ENCODE measurements at regions not wholly inside any gene's neighbourhood (a gene's known extent, or its start where the extent isn't known, plus 50 kb on each side); places are given as distances from the start of the nearest gene placed in this dataset.

DNA sequence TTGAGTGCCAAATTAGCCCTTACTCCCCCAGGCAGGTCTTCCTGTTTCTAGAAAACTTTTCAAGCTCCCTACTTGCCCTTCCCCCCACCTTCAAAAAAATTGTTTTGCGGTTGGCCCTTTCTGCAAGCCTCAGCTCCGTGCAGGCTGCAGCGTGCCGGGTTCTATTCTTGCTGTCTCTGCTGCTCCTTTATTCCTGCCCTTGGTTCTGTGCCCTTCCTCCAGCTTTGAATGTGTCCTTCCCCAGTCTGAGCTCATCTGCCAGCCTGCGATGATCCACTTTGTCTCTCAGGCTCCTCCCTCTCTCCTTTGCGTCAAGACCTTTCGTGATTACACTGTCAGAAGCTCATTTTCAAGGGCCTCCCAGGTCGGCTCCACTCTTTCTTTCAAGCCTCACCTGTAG, 98.6 kb downstream of the IRF2BPL start:
- peak; percentile 82 for FAIRE-seq
- no peak for DNase-seq (ENCODE audit: insufficient read length, low spot score)

DNA sequence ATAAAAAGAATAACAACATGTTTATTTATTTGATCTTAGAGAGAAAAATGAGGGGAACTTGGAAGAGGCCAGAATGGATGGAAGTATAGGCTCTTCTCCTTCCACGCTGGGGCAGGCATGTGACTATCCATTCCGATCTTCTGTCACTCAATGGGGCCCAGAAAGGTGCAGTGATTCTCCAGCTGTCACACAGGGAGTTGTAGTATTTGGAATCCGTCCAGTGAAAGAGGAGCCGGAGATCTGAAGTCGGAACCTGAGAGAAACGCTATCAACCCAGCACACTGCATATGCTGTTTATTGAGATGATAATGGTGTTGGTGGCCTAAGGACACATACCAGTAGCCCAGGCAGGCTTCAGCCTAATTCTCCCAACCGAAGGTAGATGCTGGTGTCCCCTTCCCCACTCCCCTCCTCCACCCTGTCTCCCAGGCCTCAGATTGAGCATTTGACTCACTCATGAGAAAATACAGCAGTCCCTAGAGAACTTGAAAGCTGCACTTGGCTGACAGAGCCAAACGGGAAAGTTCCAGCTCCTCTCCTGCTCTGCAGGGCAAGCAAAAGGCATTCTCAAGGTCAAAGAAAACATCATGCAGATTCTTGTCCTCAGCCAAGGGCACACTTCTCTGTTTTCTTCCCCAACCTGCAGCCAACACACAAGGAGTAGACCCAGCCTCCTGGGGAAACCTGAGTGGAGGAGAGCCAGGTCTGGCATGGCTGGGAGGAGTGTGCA, 100.4 kb downstream of the IRF2BPL start:
- FAIRE-seq (peak; percentile 71), DNase-seq (ENCODE audit: insufficient read length, low spot score) (no peak)

DNA sequence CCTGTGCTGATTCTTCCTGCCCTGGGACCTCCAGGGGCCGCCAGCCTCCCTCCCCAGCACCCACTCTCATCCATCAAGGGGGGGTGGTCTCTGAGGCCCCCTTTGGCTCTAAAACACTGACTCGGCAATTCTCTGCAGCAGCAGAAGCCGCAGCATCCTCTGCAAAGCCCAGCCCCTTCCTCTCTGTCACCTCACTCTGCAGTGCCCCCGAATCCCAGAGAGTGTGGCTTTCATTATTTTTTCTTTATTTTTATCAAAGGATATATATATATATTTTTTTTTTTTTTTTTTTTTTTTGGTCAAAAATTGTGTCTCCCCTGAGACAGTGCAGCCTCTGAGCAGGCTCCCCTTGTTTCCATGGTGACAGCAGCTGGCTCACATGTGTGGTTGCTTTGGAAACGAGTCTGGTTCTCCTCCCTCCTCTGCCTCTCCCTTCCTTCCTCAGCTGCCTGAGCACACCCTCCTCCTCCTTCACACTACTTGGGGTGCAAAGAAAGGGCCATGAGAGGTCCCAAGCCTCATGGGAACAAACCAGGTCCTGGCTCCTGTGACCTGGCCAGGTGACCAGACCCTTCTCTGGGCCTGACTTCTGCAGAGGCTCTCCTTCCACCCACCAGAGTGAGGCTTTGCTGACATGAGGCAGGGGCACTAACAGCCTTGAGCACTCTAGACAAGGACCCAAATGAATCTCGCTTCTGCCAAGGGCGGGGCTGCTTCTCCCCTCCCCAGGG, 100.5 kb downstream of the LRRC74A start:
- FAIRE-seq: peak; percentile 13
- no peak for DNase-seq (ENCODE audit: insufficient read length, low spot score)

DNA sequence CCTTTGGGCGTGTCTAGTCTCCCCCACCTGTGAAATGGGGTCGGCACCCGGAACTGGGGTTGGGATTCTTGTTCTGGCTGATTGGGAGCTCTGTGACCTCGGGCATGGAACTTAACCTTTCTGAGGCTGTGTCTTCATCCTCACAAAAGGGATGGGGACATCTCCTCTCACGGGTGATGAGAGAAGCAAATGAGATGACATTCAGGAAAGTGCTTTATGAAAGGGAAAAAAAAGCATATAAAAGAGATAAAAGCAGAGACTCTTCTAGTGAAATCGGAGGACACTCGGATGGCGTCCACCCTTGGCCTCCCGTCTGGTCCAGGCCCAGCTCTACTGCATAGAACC, 98.9 kb downstream of the LRRC74A start:
- DNase-seq (ENCODE audit: insufficient read length, low spot score) (no peak), FAIRE-seq (peak; percentile 55)

DNA sequence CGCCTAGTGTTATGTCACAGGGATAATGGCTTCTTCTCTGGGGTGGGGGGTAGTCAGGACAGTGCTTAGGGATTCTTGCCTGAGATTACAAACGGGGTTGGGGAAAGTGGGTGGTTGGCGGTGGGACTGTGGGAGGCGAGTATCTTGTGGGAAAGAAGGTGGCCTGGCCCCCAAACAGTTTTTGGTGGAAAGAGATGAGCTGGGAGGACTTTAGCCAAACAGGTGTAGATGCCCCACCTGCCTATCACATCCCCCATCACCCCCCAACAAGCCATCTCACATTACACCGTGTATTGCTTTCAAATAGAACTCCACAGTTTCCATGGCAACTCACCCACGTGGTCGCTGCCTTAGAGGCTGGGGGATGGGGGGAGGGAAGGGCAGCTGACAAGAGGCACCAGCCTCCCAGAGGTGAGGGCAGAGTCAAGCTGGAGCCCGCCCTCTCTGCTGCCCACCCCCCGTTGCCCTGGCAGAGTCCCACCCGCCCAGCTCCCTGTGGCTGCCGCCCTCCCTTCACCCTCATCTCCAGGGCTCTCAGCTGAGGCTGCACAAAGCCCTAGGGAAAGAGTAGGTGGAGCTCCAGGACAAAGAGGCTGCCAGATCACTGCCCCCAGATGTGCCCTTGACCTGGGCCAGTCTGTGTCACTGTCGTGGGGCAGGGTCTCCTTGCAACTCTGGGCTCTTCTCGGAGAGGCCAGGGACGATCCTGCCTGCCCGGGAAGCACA, 98.3 kb downstream of the LRRC74A start:
- FAIRE-seq (peak; percentile 78), DNase-seq (ENCODE audit: insufficient read length, low spot score) (no peak)

DNA sequence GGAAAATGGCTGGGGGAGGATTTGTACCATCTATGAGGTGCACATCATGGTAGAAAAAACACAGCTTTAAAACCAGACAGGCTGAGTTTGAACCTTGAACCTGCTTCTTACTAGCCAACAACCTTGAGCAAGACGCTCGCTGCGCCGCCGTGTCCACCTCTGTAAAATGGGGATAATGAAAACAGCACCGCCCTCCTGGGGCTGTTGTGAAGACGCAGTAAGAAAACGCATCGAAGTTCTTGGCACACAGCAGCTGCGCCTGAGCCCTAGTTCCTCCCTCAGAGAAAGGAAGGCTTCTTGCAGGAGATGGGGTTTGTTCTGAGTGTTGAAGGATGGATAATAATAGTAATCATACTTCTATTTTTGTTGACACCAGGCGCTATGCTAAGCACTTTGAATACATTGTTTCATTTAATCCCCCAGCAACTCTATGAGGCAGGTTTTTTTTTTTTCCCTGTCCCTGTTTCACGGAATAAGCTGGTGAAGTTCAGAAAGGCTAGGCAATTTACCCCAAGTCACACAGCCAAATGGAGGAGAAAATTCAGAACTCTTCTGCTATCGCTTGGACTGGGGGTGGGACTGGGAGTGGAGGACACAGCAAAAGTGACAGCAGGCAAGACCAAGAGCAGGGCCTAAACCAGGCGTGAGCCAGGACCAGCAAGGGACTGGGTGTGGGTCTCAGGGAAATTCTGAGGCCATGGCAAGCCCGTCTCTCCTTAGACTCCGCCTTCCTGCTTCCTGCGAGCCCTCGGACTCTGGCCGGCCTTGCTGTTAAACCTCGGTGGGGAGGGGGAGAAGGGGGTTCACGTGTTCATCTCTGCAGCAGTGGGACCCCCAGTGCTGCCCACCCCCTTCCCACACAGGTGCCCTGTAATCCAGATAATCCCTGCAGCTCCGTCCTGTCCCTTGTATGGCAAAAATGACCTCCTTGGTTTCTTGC, 97.5 kb downstream of the LRRC74A start:
- DNase-seq (ENCODE audit: insufficient read length, low spot score) (no peak), FAIRE-seq (peak; percentile 38)

DNA sequence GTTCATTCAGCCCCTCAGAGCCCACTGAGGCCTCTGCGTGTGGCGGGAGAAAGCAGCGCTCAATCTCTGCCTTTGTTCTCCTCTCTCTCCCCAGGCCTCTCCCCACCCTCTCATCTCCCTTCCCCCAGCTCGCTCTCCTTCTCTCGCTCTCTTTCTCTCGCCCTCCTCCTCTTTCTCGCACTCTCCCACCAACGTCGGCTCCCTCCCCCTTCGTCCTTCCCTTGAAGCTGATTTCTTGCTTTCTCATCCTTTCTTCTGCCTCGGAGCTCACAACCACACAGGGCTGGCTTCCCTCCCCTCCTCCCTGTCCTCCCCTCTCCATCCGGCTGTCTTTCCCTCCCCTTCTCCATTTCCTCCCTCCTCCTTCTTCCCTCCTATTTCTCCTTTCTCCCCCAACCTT, 96.4 kb downstream of the LRRC74A start:
- FAIRE-seq (no peak), DNase-seq (ENCODE audit: insufficient read length, low spot score) (no peak)

DNA sequence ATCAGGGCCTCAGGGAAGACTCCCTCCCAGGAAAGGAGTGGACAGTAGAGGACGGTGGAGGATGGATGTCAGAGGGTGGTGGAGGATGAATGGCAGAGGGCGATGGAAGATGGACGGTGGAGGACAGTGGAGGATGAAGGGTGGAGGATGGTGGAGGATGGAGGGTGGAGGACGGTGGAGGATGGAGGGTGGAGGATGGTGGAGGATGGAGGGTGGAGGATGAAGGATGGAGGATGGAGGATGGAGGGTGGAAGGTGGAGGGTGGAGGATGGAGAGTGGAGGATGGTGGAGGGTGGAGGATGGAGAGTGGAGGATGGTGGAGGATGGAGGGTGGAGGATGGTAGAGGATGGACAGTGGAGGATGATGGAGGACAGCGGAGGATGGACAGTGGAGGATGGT, 95.9 kb downstream of the LRRC74A start:
- no peak for DNase-seq (ENCODE audit: insufficient read length, low spot score)
- FAIRE-seq: peak; percentile 98

DNA sequence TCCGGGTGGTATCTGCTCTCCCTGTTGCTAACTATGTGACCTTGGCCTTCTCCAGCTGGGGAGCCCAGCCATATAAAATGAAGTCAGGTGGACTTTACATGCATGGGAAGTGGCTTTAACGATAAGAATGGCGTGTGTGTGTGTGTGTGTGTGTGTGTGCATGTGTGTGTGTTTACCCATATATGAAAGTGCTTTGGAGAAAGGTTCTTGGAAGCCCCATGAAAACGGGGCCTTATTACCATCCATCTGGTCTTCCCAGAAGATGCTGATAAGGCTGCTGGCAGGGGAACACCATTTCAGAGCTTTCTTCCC, 94.8 kb downstream of the LRRC74A start:
- DNase-seq (ENCODE audit: insufficient read length, low spot score): no peak
- peak; percentile 85 for FAIRE-seq

DNA sequence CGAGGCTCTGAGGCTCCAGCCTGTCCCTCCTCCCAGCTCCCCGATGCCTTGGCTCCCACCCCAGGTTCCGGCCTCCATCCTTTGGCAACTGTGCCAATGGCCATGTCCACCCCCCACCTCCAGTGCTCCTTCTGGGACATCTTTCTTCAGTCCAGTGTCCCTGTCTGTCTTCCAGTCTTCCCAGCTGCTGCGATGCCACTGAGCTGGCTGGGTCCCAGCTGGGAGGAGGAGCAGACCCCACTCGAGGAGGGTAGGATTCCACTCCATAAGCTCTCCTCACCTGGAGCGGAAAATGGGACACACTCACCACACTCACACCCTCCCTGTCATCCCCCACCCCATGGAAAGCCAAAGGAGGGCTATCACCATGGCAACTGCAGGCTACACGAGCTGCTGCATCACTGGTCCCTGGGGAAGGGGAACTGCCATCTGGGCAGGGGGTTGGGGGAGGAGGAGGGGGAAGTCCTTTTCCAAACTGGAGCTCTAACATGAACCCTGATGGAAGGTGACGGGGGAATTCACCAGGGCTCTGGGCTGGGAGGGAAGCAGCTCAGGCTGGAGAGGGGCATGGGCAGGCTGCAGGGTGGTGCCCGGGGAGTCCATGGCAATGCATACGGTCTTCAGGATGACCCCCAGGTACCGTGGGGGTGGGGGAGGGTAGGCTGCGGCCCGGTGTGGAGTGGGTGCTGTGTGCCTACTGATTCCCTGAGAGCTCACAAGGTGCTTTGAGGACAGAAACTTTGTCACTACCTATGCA, 94.3 kb downstream of the LRRC74A start:
- FAIRE-seq: peak; percentile 86
- DNase-seq (ENCODE audit: insufficient read length, low spot score): no peak

DNA sequence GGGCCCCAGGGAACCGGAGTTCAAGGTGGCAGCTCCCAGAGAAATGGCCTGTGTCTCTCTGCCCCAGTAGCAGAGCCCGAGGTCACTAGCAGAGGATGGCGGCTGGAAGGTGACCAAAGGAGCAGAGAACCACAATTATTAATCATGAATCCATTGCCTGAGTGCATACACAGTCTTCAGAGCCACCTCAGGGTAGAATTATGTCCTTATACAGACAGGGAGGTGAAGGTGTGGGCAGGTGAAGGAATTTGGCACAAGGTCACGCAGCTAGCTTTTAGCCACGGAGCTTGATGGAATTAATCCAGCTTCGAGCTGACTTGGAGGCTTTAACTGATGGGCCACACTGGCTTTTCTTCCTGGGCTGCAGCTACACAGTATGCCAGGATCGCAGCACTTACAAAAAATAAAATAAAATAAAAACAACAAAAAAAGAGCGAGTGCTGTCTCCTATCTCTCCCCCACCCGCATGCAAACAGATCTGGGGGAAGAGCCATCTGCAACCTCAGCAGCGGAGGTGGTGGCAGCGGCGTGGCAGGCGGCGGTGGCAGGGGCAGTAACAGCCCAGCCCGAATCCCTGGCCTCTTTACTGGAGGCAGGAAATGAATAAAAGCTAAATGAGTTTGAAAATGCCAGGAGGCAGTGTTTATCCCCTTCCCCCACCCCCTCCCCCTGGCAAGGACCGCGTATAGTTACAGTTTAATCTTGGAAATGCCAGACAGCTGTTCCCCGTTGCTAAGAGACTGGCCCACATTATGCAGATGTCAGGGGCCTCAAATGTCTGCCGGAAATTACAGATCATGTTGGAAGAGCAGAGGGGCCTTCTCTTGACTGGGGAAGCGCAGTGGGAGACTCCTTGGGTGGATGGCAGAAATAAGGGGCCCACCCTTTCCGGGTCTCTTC, 93.5 kb downstream of the LRRC74A start:
- DNase-seq (ENCODE audit: insufficient read length, low spot score) (peak; percentile 81), FAIRE-seq (no peak)

All from HTR-8/SVneo (cell line).